Keratinocyte (primary cell): ENCODE measurements at regions not wholly inside any gene's neighbourhood (a gene's known extent, or its start where the extent isn't known, plus 50 kb on each side); places are given as distances from the start of the nearest gene placed in this dataset.

Experiments used
- DNase-seq: peaks from one replicate; pipeline ENCODE4 v3.0.0-alpha.2; 2011; ENCODE audit warnings: low read depth, missing footprints, low spot score
- FAIRE-seq: peaks from 2 replicates; lab custom pipeline; 2011; peaks lifted over from hg19 to GRCh38; lab: Jason Lieb, UNC
- H2AFZ ChIP-seq: 2 replicates; pipeline ENCODE4 v1.6.0; 2012; ENCODE audit warnings: low read length, control low read depth, inconsistent platforms; ENCODE audit not compliant: control insufficient read depth
- H3K27ac ChIP-seq: 2 replicates; pipeline ENCODE4 v1.5.1; 2011; ENCODE audit warnings: low read length; ENCODE audit not compliant: control insufficient read depth, insufficient read depth
- H3K27me3 ChIP-seq: 3 replicates; pipeline ENCODE4 v1.6.0; 2011; ENCODE audit warnings: low read length; ENCODE audit not compliant: control insufficient read depth, insufficient read depth; ENCODE audit errors: extremely low read depth
- H3K36me3 ChIP-seq, 2 experiments: 2 replicates in 1 of 2; 3 replicates in 1 of 2; pipeline ENCODE4 v1.5.1; 2011; ENCODE audit warnings: low read length in 2 of 2, mild to moderate bottlenecking in 1 of 2; ENCODE audit not compliant: control insufficient read depth in 2 of 2, insufficient read depth in 2 of 2; ENCODE audit errors: extremely low read depth in 1 of 2
- H3K4me1 ChIP-seq: 3 replicates; pipeline ENCODE4 v1.5.1; 2011; ENCODE audit warnings: low read length; ENCODE audit not compliant: control insufficient read depth, insufficient read depth; ENCODE audit errors: extremely low read depth
- H3K4me2 ChIP-seq: 3 replicates; pipeline ENCODE4 v1.6.0; 2011; ENCODE audit warnings: low read depth, low read length; ENCODE audit not compliant: control insufficient read depth, insufficient read depth; ENCODE audit errors: extremely low read depth
- H3K4me3 ChIP-seq, 3 experiments: fragments of 200-600 bp in 1 of 3; sonication (generic) in 1 of 3; 2 replicates in 2 of 3; 3 replicates in 1 of 3; pipeline ENCODE4 v1.5.1; 2011 to 2016; ENCODE audit warnings: low read length in 3 of 3, mild to moderate bottlenecking in 3 of 3, control low read depth in 2 of 3, inconsistent platforms in 1 of 3, low read depth in 1 of 3, mixed read lengths in 1 of 3, mixed run types in 1 of 3, moderate library complexity in 1 of 3; ENCODE audit not compliant: control insufficient read depth in 2 of 3, insufficient read depth in 2 of 3; ENCODE audit errors: extremely low read depth in 1 of 3
- H3K79me2 ChIP-seq: 2 replicates; pipeline ENCODE4 v1.6.0; 2012; ENCODE audit warnings: low read length; ENCODE audit not compliant: control insufficient read depth, insufficient read depth
- H3K9ac ChIP-seq: 3 replicates; pipeline ENCODE4 v1.6.0; 2011; ENCODE audit warnings: low read length; ENCODE audit not compliant: control insufficient read depth, insufficient read depth; ENCODE audit errors: extremely low read depth
- H3K9me1 ChIP-seq: 3 replicates; pipeline ENCODE4 v1.6.0; 2011; ENCODE audit warnings: low read length; ENCODE audit not compliant: control insufficient read depth, insufficient read depth; ENCODE audit errors: extremely low read depth
- H3K9me3 ChIP-seq: 2 replicates; pipeline ENCODE4 v1.5.1; 2012; ENCODE audit warnings: low read depth, low read length; ENCODE audit not compliant: control insufficient read depth
- H4K20me1 ChIP-seq: 3 replicates; pipeline ENCODE4 v1.6.0; 2011; ENCODE audit warnings: low read length; ENCODE audit not compliant: control insufficient read depth, insufficient read depth; ENCODE audit errors: extremely low read depth
- EZH2 ChIP-seq: IDR thresholded peaks from one replicate; pipeline ENCODE4 v1.6.1; 2012; ENCODE audit warnings: inconsistent platforms, mild to moderate bottlenecking, low read length, moderate library complexity
- dilution Hi-C: fragments of 300-500 bp; cut with MboI; formaldehyde crosslinking; loops from one replicate; pipeline ENCODE4 v1.7.0; 2020; ENCODE audit warnings: low sequenced_read_pairs; ENCODE audit not compliant: extremely low pct_ligation_motif_present
- TF ChIP-seq, protein P1 (sequence below), 3 experiments: IDR thresholded peaks in 1 of 3; conservative IDR thresholded peaks in 1 of 3; optimal IDR thresholded peaks in 1 of 3; 2 replicates in 2 of 3; 3 replicates in 1 of 3; pipeline versions ENCODE3 to v1.5.1; 2011; ENCODE audit warnings: low read length in 3 of 3, mild to moderate bottlenecking in 3 of 3, moderate library complexity in 2 of 3, control low read depth in 1 of 3, inconsistent platforms in 1 of 3; ENCODE audit not compliant: insufficient read depth in 2 of 3; ENCODE audit errors: extremely low read depth in 1 of 3

DNA sequence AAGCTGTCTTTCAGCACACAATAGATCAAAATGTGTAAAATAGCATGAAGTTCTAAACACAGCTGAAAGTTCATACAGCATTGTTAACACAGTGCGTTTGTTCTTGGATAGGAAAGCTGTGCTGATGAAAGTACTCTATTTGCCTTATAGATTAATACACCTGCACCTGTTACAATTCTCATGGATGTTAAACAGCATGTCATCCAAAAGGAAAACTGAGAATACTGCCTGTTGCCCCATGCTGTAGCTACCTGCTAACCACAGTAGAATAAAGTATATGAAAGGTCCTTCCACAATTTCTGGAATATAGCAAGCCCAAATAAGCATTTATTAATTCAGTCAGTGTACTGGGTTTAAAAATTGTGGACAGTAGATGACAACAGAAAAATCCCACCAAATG lies 166.7 kb upstream of the DTNA start:
- TF ChIP-seq, protein P1, sequence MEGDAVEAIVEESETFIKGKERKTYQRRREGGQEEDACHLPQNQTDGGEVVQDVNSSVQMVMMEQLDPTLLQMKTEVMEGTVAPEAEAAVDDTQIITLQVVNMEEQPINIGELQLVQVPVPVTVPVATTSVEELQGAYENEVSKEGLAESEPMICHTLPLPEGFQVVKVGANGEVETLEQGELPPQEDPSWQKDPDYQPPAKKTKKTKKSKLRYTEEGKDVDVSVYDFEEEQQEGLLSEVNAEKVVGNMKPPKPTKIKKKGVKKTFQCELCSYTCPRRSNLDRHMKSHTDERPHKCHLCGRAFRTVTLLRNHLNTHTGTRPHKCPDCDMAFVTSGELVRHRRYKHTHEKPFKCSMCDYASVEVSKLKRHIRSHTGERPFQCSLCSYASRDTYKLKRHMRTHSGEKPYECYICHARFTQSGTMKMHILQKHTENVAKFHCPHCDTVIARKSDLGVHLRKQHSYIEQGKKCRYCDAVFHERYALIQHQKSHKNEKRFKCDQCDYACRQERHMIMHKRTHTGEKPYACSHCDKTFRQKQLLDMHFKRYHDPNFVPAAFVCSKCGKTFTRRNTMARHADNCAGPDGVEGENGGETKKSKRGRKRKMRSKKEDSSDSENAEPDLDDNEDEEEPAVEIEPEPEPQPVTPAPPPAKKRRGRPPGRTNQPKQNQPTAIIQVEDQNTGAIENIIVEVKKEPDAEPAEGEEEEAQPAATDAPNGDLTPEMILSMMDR (optimal IDR thresholded peaks at IDR 0.05 in 1 of 3, IDR thresholded peaks at IDR 0.05 in 1 of 3, conservative IDR thresholded peaks at IDR 0.05 in 1 of 3; ENCODE audit: extremely low read depth in 1 of 3, insufficient read depth in 2 of 3, low read length in 3 of 3): no peak
- no peak for TF ChIP-seq EZH2
- no peak overlapping the region for H3K27ac ChIP-seq
- H3K9ac ChIP-seq: no peak overlapping the region
- no peaks in the 10 kb centered on the region for H3K36me3 ChIP-seq
- no peaks in the 10 kb centered on the region for H3K79me2 ChIP-seq
- no peaks in the 10 kb centered on the region for H4K20me1 ChIP-seq
- no peaks in the 10 kb centered on the region for H3K4me1 ChIP-seq
- no peak for DNase-seq
- H3K4me2 ChIP-seq: no peak overlapping the region
- H3K9me3 ChIP-seq: no peaks in the 10 kb centered on the region
- no peak for FAIRE-seq
- dilution Hi-C loops: no loop called here
- no peak overlapping the region for H3K4me3 ChIP-seq
- H3K27me3 ChIP-seq: no peaks in the 10 kb centered on the region
- H2AFZ ChIP-seq: no peak overlapping the region
- no peaks in the 10 kb centered on the region for H3K9me1 ChIP-seq

DNA sequence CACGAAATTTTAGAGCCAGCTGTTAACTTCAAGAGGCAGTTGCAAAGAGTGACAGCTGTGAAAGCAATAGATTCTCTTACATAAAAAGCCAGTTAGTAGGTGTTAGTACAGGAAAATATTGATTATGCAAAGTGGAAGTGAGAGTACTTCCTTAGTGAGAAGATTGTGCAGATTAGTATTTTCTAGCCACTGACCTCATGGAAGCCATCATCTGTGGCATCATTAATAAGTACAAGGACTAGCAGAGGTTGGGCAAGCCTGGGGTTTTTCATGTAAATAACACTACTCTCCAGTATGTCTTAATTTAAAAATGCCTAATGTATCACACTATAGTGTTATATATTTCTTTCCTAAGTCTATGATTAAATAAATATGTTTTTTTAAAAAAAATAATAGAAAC lies 166.2 kb upstream of the DTNA start:
- Histone ChIP-seq H3K27ac (no peak overlapping the region), H3K9me3 (no peaks in the 10 kb centered on the region), H3K27me3 (no peaks in the 10 kb centered on the region), H3K9me1 (no peaks in the 10 kb centered on the region), H3K4me2 (no peak overlapping the region), H3K4me1 (no peaks in the 10 kb centered on the region), H3K9ac (no peak overlapping the region), H4K20me1 (no peaks in the 10 kb centered on the region), H3K36me3 (no peaks in the 10 kb centered on the region), H2AFZ (no peak overlapping the region), H3K79me2 (no peaks in the 10 kb centered on the region), H3K4me3 (no peak overlapping the region)
- TF ChIP-seq, protein P1 (optimal IDR thresholded peaks at IDR 0.05 in 1 of 3, IDR thresholded peaks at IDR 0.05 in 1 of 3, conservative IDR thresholded peaks at IDR 0.05 in 1 of 3; ENCODE audit: extremely low read depth in 1 of 3, insufficient read depth in 2 of 3, low read length in 3 of 3): no peak
- no peak for TF ChIP-seq EZH2
- DNase-seq (no peak), FAIRE-seq (no peak)
- dilution Hi-C loops: no loop called here
